CD14-positive monocyte (primary cell): ENCODE measurements at regions not wholly inside any gene's neighbourhood (a gene's known extent, or its start where the extent isn't known, plus 50 kb on each side); places are given as distances from the start of the nearest gene placed in this dataset.

ENCODE experiments used
- DNase-seq, 3 donors: peaks; one replicate each; pipeline ENCODE4 v3.0.0-alpha.2; 2011 to 2022
- H2AFZ ChIP-seq: 2 replicates; pipeline ENCODE4 v1.6.0; 2012; ENCODE audit warnings: mild to moderate bottlenecking, low read depth, low read length, inconsistent platforms; ENCODE audit not compliant: insufficient read depth, poor library complexity, severe bottlenecking
- H3K27ac ChIP-seq, 2 donors: 1 replicate in 1 of 2; 2 replicates in 1 of 2; pipeline ENCODE4 v1.5.1; 2012 to 2013; ENCODE audit warnings: low read length in 2 of 2, control low read depth in 1 of 2, inconsistent platforms in 1 of 2, low read depth in 1 of 2, mild to moderate bottlenecking in 1 of 2
- H3K27me3 ChIP-seq, 2 donors: one replicate each; pipeline versions ENCODE4 v1.6.0 to v1.6.1; 2011 to 2013; ENCODE audit warnings: low read length in 2 of 2; ENCODE audit not compliant: control insufficient read depth in 2 of 2, insufficient read depth in 2 of 2
- H3K36me3 ChIP-seq, 2 donors: replicated peaks in 1 of 2; 1 replicate in 1 of 2; 2 replicates in 1 of 2; pipeline versions ENCODE4 v1.5.1 to v1.6.1; 2012 to 2013; ENCODE audit warnings: low read length in 2 of 2, control low read depth in 1 of 2, inconsistent platforms in 1 of 2, mild to moderate bottlenecking in 1 of 2; ENCODE audit not compliant: insufficient read depth in 2 of 2, control insufficient read depth in 1 of 2
- H3K4me1 ChIP-seq, 2 donors: 1 replicate in 1 of 2; 2 replicates in 1 of 2; pipeline versions ENCODE4 v1.5.1 to v1.6.1; 2012 to 2013; ENCODE audit warnings: low read length in 2 of 2, control low read depth in 1 of 2, inconsistent platforms in 1 of 2, mild to moderate bottlenecking in 1 of 2, moderate library complexity in 1 of 2; ENCODE audit not compliant: insufficient read depth in 2 of 2, control insufficient read depth in 1 of 2
- H3K4me2 ChIP-seq: replicated peaks from 2 replicates; pipeline ENCODE3; 2012; ENCODE audit warnings: low read length, moderate library complexity, mild to moderate bottlenecking; ENCODE audit not compliant: poor library complexity, severe bottlenecking; ENCODE audit errors: extremely low read depth
- H3K4me3 ChIP-seq, 3 experiments: fragments of 200-600 bp in 1 of 3; sonication (generic) in 1 of 3; replicated peaks in 1 of 3; 1 replicate in 2 of 3; 2 replicates in 1 of 3; pipeline ENCODE4 v1.5.1; 2011 to 2013; ENCODE audit warnings: low read length in 3 of 3, mild to moderate bottlenecking in 3 of 3, control low read depth in 2 of 3, low read depth in 2 of 3, inconsistent platforms in 1 of 3, moderate library complexity in 1 of 3
- H3K79me2 ChIP-seq: 2 replicates; pipeline ENCODE4 v1.6.0; 2012; ENCODE audit warnings: mild to moderate bottlenecking, control low read depth, inconsistent platforms, low read length, moderate library complexity; ENCODE audit not compliant: insufficient read depth
- H3K9ac ChIP-seq: 2 replicates; pipeline ENCODE4 v1.6.0; 2017; ENCODE audit warnings: low read length, mild to moderate bottlenecking; ENCODE audit not compliant: insufficient read depth, poor library complexity, severe bottlenecking
- H3K9me3 ChIP-seq, 2 donors: replicated peaks in 1 of 2; 1 replicate in 1 of 2; 2 replicates in 1 of 2; pipeline versions ENCODE4 v1.5.1 to v1.6.1; 2012 to 2013; ENCODE audit warnings: low read length in 2 of 2, control low read depth in 1 of 2; ENCODE audit not compliant: control insufficient read depth in 1 of 2, insufficient read depth in 1 of 2
- H4K20me1 ChIP-seq: 2 replicates; pipeline ENCODE4 v1.6.0; 2012; ENCODE audit warnings: mild to moderate bottlenecking, low read length, control low read depth, moderate library complexity; ENCODE audit not compliant: insufficient read depth
- H3K27ac Mint-ChIP-seq, 7 donors: one replicate each; pipeline ENCODE4 v1.8.0; 2020; ENCODE audit warnings: mild to moderate bottlenecking in 7 of 7, mixed read lengths in 7 of 7, moderate library complexity in 6 of 7, inconsistent platforms in 2 of 7
- H3K27me3 Mint-ChIP-seq, 3 donors: one replicate each; pipeline ENCODE4 v1.8.0; 2021 to 2022; ENCODE audit warnings: low read depth in 3 of 3, mild to moderate bottlenecking in 3 of 3, mixed read lengths in 3 of 3, moderate library complexity in 3 of 3, inconsistent platforms in 1 of 3
- H3K36me3 Mint-ChIP-seq, 2 donors: one replicate each; pipeline ENCODE4 v1.8.0; 2020; ENCODE audit warnings: mixed read lengths in 2 of 2, inconsistent platforms in 1 of 2, mild to moderate bottlenecking in 1 of 2
- H3K4me1 Mint-ChIP-seq: one replicate; pipeline ENCODE4 v1.8.0; 2020; ENCODE audit warnings: mild to moderate bottlenecking, mixed read lengths
- H3K4me3 Mint-ChIP-seq, 2 donors: one replicate each; pipeline ENCODE4 v1.8.0; 2020; ENCODE audit warnings: mild to moderate bottlenecking in 2 of 2, mixed read lengths in 2 of 2, moderate library complexity in 1 of 2
- H3K9me3 Mint-ChIP-seq, 7 donors: one replicate each; pipeline ENCODE4 v1.8.0; 2020 to 2022; ENCODE audit warnings: mixed read lengths in 7 of 7, mild to moderate bottlenecking in 6 of 7, moderate library complexity in 6 of 7, inconsistent platforms in 2 of 7
- CTCF ChIP-seq: fragments of 200-600 bp; IDR thresholded peaks from one replicate; pipeline ENCODE4 v1.8.0; 2022; ENCODE audit warnings: antibody characterized with exemption, mild to moderate bottlenecking
- WGBS: methylation state at CpG from one replicate; pipeline ENCODE4 v1.1.5; 2013; ENCODE audit warnings: missing lambda C conversion rate; ENCODE audit not compliant: insufficient coverage; 5-methylcytosine and 5-hydroxymethylcytosine counted together
- intact Hi-C, 2 donors: fragments of 100-400 bp; cut with micrococcal nuclease; formaldehyde crosslinking; loops; one replicate each; pipeline versions ENCODE4 v1.15.0 to v1.15.1; 2023

- no peak for TF ChIP-seq CTCF
- Histone ChIP-seq H3K79me2 (no peaks in the 10 kb centered on the region), H2AFZ (no peak overlapping the region), H3K9ac (no peak overlapping the region), H3K27ac (no peak overlapping the region), H3K27me3 (no peaks in the 10 kb centered on the region), H3K36me3 (no peaks in the 10 kb centered on the region), H4K20me1 (no peaks in the 10 kb centered on the region), H3K4me1 (no peaks in the 10 kb centered on the region), H3K9me3 (no peaks in the 10 kb centered on the region), H3K4me2 (no peak overlapping the region), H3K4me3 (no peak overlapping the region)
- intact Hi-C loops: no loop called here
- no peaks in the 10 kb centered on the region for H3K27me3 Mint-ChIP-seq
- peaks cover 0 to 3% of the 10 kb centered on the region in 2 donors for H3K36me3 Mint-ChIP-seq
- no peaks in the 10 kb centered on the region for H3K4me1 Mint-ChIP-seq
- H3K4me3 Mint-ChIP-seq: no peak overlapping the region
- WGBS: no CpG with 5 or more reads among the region's 3 CpGs
- peaks cover 0 to 3% (median 0%) of the 10 kb centered on the region in 7 donors for H3K9me3 Mint-ChIP-seq
- DNase-seq: no peak
- no peak overlapping the region for H3K27ac Mint-ChIP-seq
Measured at GRCh38 chrX:51837921-51838320, 55.5 kb upstream of the MAGED1 start.
